OCI-LY7 (cell line): ENCODE measurements at regions not wholly inside any gene's neighbourhood (a gene's known extent, or its start where the extent isn't known, plus 50 kb on each side); places are given as distances from the start of the nearest gene placed in this dataset.

Experiments used
- BruUV-seq: library from RNA; stranded (reverse); fragments of 400-500 nt; replicated peaks from 2 replicates; lab custom pipeline; 2021; lab: Mats Ljungman, UMichigan
- CTCF ChIA-PET: fragments of 300-600 bp; sonication (Branson Sonifier 250); formaldehyde crosslinking; loops from one replicate; lab custom pipeline; 2022; ENCODE audit warnings: antibody characterized with exemption; ENCODE audit not compliant: unreplicated experiment; lab: Charles Lee
- POLR2A ChIA-PET: fragments of 300-600 bp; sonication (Branson Sonifier 250); formaldehyde crosslinking; loops from one replicate; lab custom pipeline; 2022; ENCODE audit warnings: antibody characterized with exemption; lab: Charles Lee
- DNase-seq: peaks from one replicate; pipeline ENCODE4 v3.0.0-alpha.2; 2015; ENCODE audit warnings: low spot score
- H2AFZ ChIP-seq: fragments of 200-600 bp; sonication (generic), shearing (Covaris generic); 2 replicates; pipeline ENCODE4 v1.6.1; 2014; ENCODE audit warnings: mild to moderate bottlenecking, antibody characterized with exemption, low read length, moderate library complexity
- H3K27ac ChIP-seq: fragments of 200-600 bp; sonication (generic); 2 replicates; pipeline ENCODE4 v1.5.1; 2014; ENCODE audit warnings: mixed run types, low read depth, mild to moderate bottlenecking, moderate library complexity, low read length, inconsistent platforms; ENCODE audit not compliant: poor library complexity, severe bottlenecking
- H3K36me3 ChIP-seq: fragments of 200-600 bp; sonication (generic); 2 replicates; pipeline ENCODE4 v1.6.1; 2014; ENCODE audit warnings: mild to moderate bottlenecking, antibody characterized with exemption, low read length, moderate library complexity, mixed read lengths; ENCODE audit not compliant: insufficient read depth
- H3K4me1 ChIP-seq: fragments of 200-600 bp; sonication (generic); 2 replicates; pipeline ENCODE4 v1.5.1; 2014; ENCODE audit warnings: mild to moderate bottlenecking, low read length; ENCODE audit not compliant: insufficient read depth, poor library complexity, severe bottlenecking
- H3K4me2 ChIP-seq: fragments of 200-600 bp; sonication (generic); 2 replicates; pipeline ENCODE4 v1.6.1; 2014; ENCODE audit warnings: mild to moderate bottlenecking, low read length
- H3K4me3 ChIP-seq: fragments of 200-600 bp; sonication (generic); 2 replicates; pipeline ENCODE4 v1.5.1; 2014; ENCODE audit warnings: mild to moderate bottlenecking, low read depth, low read length; ENCODE audit not compliant: poor library complexity, severe bottlenecking
- H3K79me2 ChIP-seq: fragments of 200-600 bp; sonication (generic); 2 replicates; pipeline ENCODE4 v1.6.1; 2016; ENCODE audit warnings: low read depth, mild to moderate bottlenecking, low read length, moderate library complexity, mixed read lengths; ENCODE audit not compliant: insufficient read depth
- H3K9me2 ChIP-seq: fragments of 200-600 bp; sonication (generic); 2 replicates; pipeline ENCODE4 v1.6.1; 2016; ENCODE audit warnings: mild to moderate bottlenecking, low read length, mixed read lengths; ENCODE audit not compliant: insufficient read depth
- H3K9me3 ChIP-seq: fragments of 200-600 bp; sonication (generic); 2 replicates; pipeline ENCODE4 v1.6.1; 2014; ENCODE audit warnings: mild to moderate bottlenecking, mixed run types, low read length, mixed read lengths
- H4K20me1 ChIP-seq: fragments of 200-600 bp; sonication (generic); 2 replicates; pipeline ENCODE4 v1.6.1; 2014; ENCODE audit warnings: mild to moderate bottlenecking, antibody characterized with exemption, low read length, moderate library complexity, mixed read lengths; ENCODE audit not compliant: insufficient read depth
- EZH2phosphoT487 ChIP-seq: fragments of 200-600 bp; sonication (generic); IDR thresholded peaks from 2 replicates; pipeline ENCODE4 v1.6.1; 2018; ENCODE audit warnings: low read depth, borderline replicate concordance, mild to moderate bottlenecking, mixed run types, antibody characterized with exemption, low read length, moderate library complexity, mixed read lengths
- intact Hi-C: fragments of 100-400 bp; cut with micrococcal nuclease; formaldehyde crosslinking; loops from one replicate; pipeline ENCODE4 v1.10.0; 2022; ENCODE audit not compliant: unreplicated experiment
- TF ChIP-seq, protein P1 (sequence below): fragments of 200-600 bp; sonication (generic); conservative IDR thresholded peaks from 2 replicates; pipeline ENCODE4 v1.5.1; 2014; ENCODE audit warnings: mild to moderate bottlenecking, antibody characterized with exemption, low read length, moderate library complexity, mixed read lengths

DNA sequence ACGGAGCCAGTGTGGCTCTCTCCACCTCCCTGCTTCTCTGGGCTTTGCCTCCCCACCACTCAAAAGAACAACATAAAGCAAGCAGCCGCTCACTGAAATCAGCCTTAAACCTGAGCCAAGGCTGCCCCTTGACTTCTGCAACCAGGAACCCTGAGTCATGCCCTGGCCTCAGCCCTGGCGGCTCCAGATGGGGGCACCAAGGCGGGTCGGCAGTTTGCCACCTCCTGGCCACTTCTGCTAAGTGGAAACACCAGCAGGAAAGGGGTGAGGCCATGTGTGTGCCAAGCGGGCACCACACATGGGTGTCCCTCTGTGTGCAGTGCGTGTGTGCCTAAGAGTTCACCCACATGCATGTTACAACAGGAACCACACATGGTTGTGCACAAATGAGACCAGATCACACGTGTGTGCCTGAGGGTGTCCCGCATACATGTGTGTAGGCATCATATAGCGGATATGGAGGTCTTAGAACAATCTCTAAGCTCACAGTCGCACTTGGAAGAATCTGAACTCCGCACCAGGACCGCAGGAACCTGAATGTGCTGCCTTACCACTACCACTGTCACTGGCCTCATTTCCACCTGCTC, 221.2 kb downstream of the MN1 start:
- POLR2A ChIA-PET = no interaction called here
- no peaks in the 10 kb centered on the region for H3K4me1 ChIP-seq
- no TSS peak for BruUV-seq
- intact Hi-C loops = no loop called here
- DNase-seq = no peak
- H3K4me2 ChIP-seq = no peak overlapping the region
- no peaks in the 10 kb centered on the region for H4K20me1 ChIP-seq
- H3K9me3 ChIP-seq = no peaks in the 10 kb centered on the region
- no peak overlapping the region for H3K4me3 ChIP-seq
- H3K36me3 ChIP-seq = no peaks in the 10 kb centered on the region
- no peaks in the 10 kb centered on the region for H3K9me2 ChIP-seq
- H3K27ac ChIP-seq = no peak overlapping the region
- TF ChIP-seq, protein P1, sequence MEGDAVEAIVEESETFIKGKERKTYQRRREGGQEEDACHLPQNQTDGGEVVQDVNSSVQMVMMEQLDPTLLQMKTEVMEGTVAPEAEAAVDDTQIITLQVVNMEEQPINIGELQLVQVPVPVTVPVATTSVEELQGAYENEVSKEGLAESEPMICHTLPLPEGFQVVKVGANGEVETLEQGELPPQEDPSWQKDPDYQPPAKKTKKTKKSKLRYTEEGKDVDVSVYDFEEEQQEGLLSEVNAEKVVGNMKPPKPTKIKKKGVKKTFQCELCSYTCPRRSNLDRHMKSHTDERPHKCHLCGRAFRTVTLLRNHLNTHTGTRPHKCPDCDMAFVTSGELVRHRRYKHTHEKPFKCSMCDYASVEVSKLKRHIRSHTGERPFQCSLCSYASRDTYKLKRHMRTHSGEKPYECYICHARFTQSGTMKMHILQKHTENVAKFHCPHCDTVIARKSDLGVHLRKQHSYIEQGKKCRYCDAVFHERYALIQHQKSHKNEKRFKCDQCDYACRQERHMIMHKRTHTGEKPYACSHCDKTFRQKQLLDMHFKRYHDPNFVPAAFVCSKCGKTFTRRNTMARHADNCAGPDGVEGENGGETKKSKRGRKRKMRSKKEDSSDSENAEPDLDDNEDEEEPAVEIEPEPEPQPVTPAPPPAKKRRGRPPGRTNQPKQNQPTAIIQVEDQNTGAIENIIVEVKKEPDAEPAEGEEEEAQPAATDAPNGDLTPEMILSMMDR = no peak
- TF ChIP-seq EZH2phosphoT487 = no peak
- CTCF ChIA-PET = no interaction called here
- no peaks in the 10 kb centered on the region for H3K79me2 ChIP-seq
- no peak overlapping the region for H2AFZ ChIP-seq

DNA sequence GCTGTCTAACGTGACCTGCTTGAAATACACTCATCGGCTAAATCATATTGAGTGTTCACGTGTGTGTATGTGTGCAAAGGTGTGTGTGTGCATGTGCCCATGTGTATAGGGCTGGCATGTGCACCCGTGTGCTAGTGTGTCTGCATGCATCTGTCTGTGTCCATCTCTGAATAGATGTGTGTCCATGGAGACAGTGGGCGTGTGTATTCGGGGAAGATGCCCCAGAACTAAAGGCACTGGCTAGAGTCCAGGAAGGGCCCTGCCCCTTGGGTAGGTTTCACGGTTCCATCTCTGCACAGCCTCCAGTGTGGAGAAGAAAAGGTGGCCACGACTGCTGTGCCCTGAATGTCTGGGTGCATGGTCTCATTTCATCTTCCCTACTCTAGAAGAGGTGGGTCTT, 220.3 kb downstream of the MN1 start:
- BruUV-seq = no TSS peak
- Histone ChIP-seq H3K4me3 (no peak overlapping the region), H3K79me2 (no peaks in the 10 kb centered on the region), H3K36me3 (no peaks in the 10 kb centered on the region), H3K9me2 (no peaks in the 10 kb centered on the region), H2AFZ (no peak overlapping the region), H3K9me3 (no peaks in the 10 kb centered on the region), H3K4me2 (no peak overlapping the region), H3K27ac (no peak overlapping the region), H4K20me1 (no peaks in the 10 kb centered on the region), H3K4me1 (no peaks in the 10 kb centered on the region)
- ChIA-PET CTCF (no interaction called here), POLR2A (no interaction called here)
- intact Hi-C loops = no loop called here
- TF ChIP-seq, protein P1 = no peak
- no peak for TF ChIP-seq EZH2phosphoT487
- DNase-seq = no peak

DNA sequence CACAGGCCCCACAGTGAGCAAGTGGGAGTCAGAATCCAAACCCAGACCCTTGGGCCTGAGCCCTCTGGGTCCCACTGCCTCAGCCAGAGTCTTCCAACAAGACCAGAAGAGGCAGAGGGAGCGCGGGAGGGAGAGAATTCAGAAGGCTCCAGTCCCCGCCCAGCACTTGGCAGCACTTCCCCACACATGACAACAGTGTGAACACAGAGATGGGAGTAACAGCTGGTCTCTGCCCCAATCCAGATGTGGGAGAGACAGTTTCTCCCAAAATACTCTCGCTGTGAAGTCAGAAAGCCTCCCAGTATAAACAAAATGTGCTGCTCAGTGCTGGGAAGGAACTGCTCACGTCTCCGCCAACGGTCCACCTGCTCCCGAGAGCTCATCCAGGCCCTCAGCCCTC, 219.9 kb downstream of the MN1 start:
- no peak for DNase-seq
- H3K27ac ChIP-seq = no peak overlapping the region
- H3K4me1 ChIP-seq = no peaks in the 10 kb centered on the region
- H3K36me3 ChIP-seq = no peaks in the 10 kb centered on the region
- CTCF ChIA-PET = no interaction called here
- POLR2A ChIA-PET = no interaction called here
- no peaks in the 10 kb centered on the region for H3K79me2 ChIP-seq
- no TSS peak for BruUV-seq
- H3K9me3 ChIP-seq = no peaks in the 10 kb centered on the region
- intact Hi-C loops = no loop called here
- no peak overlapping the region for H3K4me2 ChIP-seq
- no peaks in the 10 kb centered on the region for H3K9me2 ChIP-seq
- no peaks in the 10 kb centered on the region for H4K20me1 ChIP-seq
- TF ChIP-seq, protein P1 = no peak
- TF ChIP-seq EZH2phosphoT487 = no peak
- H2AFZ ChIP-seq = no peak overlapping the region
- H3K4me3 ChIP-seq = no peak overlapping the region
